ENCODE measurements at regions not wholly inside any gene's neighbourhood (a gene's known extent, or its start where the extent isn't known, plus 50 kb on each side); places are given as distances from the start of the nearest gene placed in this dataset.

- TF ChIP-seq CTCF (conservative IDR thresholded peaks at IDR 0.05) (no peak), EZH2 (IDR thresholded peaks at IDR 0.05; ENCODE audit: low read depth) (no peak)
These were observed 129.3 kb downstream of the GLI2 start for GRCh38 chr2:120864981-120865380.
